Mesenteric fat pad (tissue), 1 donor: ENCODE measurements at regions not wholly inside any gene's neighbourhood (a gene's known extent, or its start where the extent isn't known, plus 50 kb on each side); places are given as distances from the start of the nearest gene placed in this dataset.

ENCODE experiments used
- DNase-seq: peaks from one replicate; pipeline ENCODE4 v3.0.0-alpha.2; 2020; ENCODE audit warnings: low spot score
- donor health status: DM: yes; HTN: yes; CAD: no.

- DNase-seq, result no peak
These were observed 58.6 kb downstream of the TMEM17 start for GRCh38 chr2:62447411-62447810.

- DNase-seq, result no peak
These were observed 59.5 kb downstream of the TMEM17 start for GRCh38 chr2:62446491-62446890.

GRCh38 chr2:62443886-62444285 lies 62.1 kb downstream of the TMEM17 start:
- DNase-seq, result no peak

- DNase-seq, result no peak
These were observed 62.5 kb downstream of the TMEM17 start for GRCh38 chr2:62443471-62443870.

GRCh38 chr2:62441824-62442223 lies 64.2 kb downstream of the TMEM17 start:
- DNase-seq, result no peak

- no peak for DNase-seq
These were observed 64.6 kb downstream of the TMEM17 start for GRCh38 chr2:62441421-62441820.

- DNase-seq, result no peak
These were observed 65.6 kb downstream of the TMEM17 start for GRCh38 chr2:62440281-62440946.

- DNase-seq, result no peak
These were observed 66.6 kb downstream of the TMEM17 start for GRCh38 chr2:62439425-62439824.

- DNase-seq, result no peak
These were observed 68.2 kb downstream of the TMEM17 start for GRCh38 chr2:62437785-62438184.

- no peak for DNase-seq
These were observed 70.3 kb downstream of the TMEM17 start for GRCh38 chr2:62435720-62436119.

- DNase-seq, result no peak
These were observed 73.6 kb downstream of the TMEM17 start for GRCh38 chr2:62432407-62432806.

- DNase-seq, result no peak
These were observed 74.5 kb downstream of the TMEM17 start for GRCh38 chr2:62431512-62431911.

GRCh38 chr2:62430146-62430545 lies 75.8 kb downstream of the TMEM17 start:
- DNase-seq, result no peak

- DNase-seq, result no peak
These were observed 78.8 kb downstream of the TMEM17 start for GRCh38 chr2:62427146-62427545.

- DNase-seq, result no peak
These were observed 79.7 kb downstream of the TMEM17 start for GRCh38 chr2:62426154-62426912.

- no peak for DNase-seq
These were observed 80.3 kb downstream of the TMEM17 start for GRCh38 chr2:62425684-62426083.

- DNase-seq, result no peak
These were observed 81.1 kb downstream of the TMEM17 start for GRCh38 chr2:62424899-62425298.

GRCh38 chr2:62423883-62424458 lies 82.0 kb downstream of the TMEM17 start:
- DNase-seq, result no peak

- DNase-seq, result no peak
These were observed 82.8 kb downstream of the TMEM17 start for GRCh38 chr2:62423235-62423634.

GRCh38 chr2:62415518-62415917 lies 90.5 kb downstream of the TMEM17 start:
- no peak for DNase-seq

- DNase-seq, result no peak
These were observed 91.0 kb downstream of the TMEM17 start for GRCh38 chr2:62415019-62415431.

- no peak for DNase-seq
These were observed 92.8 kb downstream of the TMEM17 start for GRCh38 chr2:62413116-62413663.
